ENCODE measurements at regions not wholly inside any gene's neighbourhood (a gene's known extent, or its start where the extent isn't known, plus 50 kb on each side); places are given as distances from the start of the nearest gene placed in this dataset.

DNA sequence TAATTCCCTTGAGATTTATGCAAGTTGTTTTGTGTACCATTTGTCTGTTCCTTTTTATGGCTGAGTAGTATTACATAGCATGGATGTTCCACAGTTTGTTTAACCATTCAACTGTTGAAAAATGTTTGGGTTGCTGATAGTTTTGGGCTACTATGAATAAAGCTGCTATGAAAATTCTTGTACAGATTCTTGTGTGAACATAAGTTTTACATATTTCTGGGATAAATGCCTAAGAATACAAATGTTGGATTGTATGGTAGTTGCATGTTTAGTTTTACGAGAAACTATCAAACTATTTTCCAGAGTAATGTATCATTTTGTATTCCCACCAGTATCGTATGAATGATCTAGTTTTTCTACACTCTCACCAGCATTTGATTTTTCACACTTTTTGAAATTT, 407.3 kb downstream of the PLCL1 start:
- no peaks in the 10 kb centered on the region for H3K36me3 ChIP-seq
- TF ChIP-seq, protein P1, sequence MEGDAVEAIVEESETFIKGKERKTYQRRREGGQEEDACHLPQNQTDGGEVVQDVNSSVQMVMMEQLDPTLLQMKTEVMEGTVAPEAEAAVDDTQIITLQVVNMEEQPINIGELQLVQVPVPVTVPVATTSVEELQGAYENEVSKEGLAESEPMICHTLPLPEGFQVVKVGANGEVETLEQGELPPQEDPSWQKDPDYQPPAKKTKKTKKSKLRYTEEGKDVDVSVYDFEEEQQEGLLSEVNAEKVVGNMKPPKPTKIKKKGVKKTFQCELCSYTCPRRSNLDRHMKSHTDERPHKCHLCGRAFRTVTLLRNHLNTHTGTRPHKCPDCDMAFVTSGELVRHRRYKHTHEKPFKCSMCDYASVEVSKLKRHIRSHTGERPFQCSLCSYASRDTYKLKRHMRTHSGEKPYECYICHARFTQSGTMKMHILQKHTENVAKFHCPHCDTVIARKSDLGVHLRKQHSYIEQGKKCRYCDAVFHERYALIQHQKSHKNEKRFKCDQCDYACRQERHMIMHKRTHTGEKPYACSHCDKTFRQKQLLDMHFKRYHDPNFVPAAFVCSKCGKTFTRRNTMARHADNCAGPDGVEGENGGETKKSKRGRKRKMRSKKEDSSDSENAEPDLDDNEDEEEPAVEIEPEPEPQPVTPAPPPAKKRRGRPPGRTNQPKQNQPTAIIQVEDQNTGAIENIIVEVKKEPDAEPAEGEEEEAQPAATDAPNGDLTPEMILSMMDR (IDR thresholded peaks at IDR 0.05) = no peak
- TF ChIP-seq POLR2A (IDR thresholded peaks at IDR 0.05) = no peak
- no peaks in the 10 kb centered on the region for H3K4me1 ChIP-seq
- ATAC-seq (no peak), DNase-seq (no peak)
- H3K9me3 ChIP-seq = no peaks in the 10 kb centered on the region
- no peak overlapping the region for H3K27ac ChIP-seq
- 71% methylated on average over 2 of the region's 2 CpGs for WGBS (ENCODE audit: insufficient coverage, low coverage, low lambda C conversion rate, missing lambda C conversion rate)
- H3K4me3 ChIP-seq = no peak overlapping the region
- intact Hi-C loops (cut with DNase I) = no loop called here
- no peaks in the 10 kb centered on the region for H3K27me3 ChIP-seq

DNA sequence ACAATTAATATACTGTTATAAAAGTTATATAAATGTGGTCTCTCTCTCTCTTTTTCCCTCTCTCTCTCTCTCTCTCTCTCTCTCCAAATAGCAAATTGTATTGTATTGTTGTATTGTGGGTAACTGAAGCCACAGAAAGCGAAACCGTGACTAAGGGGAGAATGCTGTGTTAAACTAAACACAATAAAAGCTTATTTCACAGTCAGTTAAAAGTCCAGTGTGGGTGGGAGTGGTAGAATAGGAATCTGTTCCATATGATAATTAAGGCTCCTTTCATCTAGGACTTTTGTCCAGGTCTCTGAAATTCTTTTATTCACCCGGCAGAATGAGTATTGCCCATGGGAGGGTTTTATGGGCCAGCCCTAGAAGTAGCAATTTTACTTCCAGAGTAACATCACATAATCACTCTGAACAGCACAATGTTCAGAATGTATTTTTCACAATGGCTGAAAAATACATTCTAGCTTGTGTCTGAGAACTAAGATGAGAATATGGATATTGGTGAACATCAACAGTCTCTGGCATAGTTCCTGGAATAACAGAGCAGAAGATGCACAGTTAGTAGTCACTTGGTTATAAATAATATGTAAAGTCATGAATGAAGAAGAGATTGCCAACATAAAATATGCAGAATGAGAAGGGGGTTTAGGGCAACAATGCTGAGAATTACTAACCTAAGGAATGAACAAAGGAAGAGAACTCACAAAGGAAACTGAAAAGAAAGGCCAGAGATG, 399.1 kb downstream of the PLCL1 start:
- intact Hi-C loops (cut with DNase I) = no loop called here
- DNase-seq = no peak

More for the DNA sequence above, 399.1 kb downstream of the PLCL1 start:
- ATAC-seq = no peak
- Histone ChIP-seq H3K9me3 (no peaks in the 10 kb centered on the region), H3K36me3 (no peaks in the 10 kb centered on the region), H3K4me3 (no peak overlapping the region), H3K4me1 (no peaks in the 10 kb centered on the region), H3K27ac (no peak overlapping the region), H3K27me3 (no peaks in the 10 kb centered on the region)
- TF ChIP-seq, protein P1 (IDR thresholded peaks at IDR 0.05) = no peak
- no peak for TF ChIP-seq POLR2A (IDR thresholded peaks at IDR 0.05)
- 66% methylated on average over 3 of the region's 3 CpGs for WGBS (ENCODE audit: insufficient coverage, low coverage, low lambda C conversion rate, missing lambda C conversion rate)

Small RNA genes lying in the stretch of these regions (small RNA-seq; reads per million reads assigned to genes)
- 0 reads per million in 2 experiments for gene RNU7-147P
